ENCODE measurements at regions not wholly inside any gene's neighbourhood (a gene's known extent, or its start where the extent isn't known, plus 50 kb on each side); places are given as distances from the start of the nearest gene placed in this dataset.

DNA sequence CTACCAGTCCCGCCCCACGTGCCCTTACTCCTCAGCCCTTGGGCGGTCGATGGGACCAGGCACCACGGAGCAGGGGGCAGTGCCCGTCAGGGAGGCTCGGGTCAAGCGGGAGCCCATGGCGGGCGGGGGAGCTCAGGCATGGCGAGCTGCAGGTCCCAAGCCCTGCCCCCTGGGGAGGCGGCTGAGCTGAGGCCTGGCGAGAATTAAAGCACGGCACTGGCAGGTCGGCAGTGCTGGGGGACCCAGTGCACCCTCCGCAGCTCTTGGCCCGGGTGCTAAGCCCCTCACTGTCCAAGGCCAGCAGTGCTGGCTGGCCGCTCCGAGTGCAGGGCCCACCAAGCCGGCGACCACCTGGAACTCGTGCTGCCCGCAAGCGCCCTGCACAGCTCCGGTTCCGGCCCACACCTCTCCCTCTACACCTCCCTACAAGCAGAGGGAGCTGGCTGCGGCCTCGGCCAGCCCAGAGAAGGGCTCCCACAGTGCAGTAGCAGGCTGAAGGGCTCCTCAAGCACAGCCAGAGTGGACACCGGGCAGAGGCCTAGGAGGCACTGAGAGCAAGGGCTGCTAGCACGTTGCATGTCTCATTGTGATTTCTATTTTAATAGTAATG is 166.8 kb upstream of the FMN2 start:
- no peak for DNase-seq

DNA sequence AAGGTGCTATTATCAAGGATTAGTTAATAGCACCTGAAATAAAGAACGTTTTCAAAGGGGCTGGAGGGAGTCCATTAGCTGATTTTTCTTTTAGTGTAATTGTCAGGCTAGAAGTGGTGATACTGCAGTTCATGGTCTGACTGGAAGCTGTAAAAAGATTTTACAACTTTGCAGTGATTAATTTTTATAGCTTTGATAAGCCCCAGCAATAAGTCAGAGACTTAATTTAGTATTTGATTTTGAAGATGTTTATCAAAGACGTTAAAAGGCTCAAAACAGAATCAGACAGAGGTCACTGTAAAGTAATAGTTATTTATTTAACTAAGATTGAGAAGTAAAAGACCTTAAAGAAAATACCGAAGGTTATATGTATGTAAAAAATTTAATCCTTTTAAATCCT is 165.5 kb upstream of the FMN2 start:
- DNase-seq: no peak

DNA sequence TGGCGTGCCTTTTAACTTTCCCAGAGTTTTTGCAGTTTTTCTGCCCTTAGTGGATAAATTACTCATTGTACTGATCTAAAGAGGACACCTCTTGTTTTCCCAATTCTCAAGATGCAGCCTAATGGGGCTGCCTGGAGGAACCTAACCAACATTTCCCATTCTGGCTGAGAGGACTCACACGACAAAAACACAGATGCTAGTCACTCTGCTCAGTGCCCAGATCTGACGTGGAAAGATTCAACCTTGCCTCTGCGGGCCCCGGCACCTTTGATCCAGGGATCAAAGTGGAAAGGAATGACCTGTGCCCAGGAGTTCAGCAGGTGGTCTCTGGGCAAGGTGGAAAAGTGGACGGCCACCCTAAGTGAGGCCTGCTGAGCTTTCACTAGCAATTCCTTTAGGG is 162.4 kb upstream of the FMN2 start:
- DNase-seq: no peak

DNA sequence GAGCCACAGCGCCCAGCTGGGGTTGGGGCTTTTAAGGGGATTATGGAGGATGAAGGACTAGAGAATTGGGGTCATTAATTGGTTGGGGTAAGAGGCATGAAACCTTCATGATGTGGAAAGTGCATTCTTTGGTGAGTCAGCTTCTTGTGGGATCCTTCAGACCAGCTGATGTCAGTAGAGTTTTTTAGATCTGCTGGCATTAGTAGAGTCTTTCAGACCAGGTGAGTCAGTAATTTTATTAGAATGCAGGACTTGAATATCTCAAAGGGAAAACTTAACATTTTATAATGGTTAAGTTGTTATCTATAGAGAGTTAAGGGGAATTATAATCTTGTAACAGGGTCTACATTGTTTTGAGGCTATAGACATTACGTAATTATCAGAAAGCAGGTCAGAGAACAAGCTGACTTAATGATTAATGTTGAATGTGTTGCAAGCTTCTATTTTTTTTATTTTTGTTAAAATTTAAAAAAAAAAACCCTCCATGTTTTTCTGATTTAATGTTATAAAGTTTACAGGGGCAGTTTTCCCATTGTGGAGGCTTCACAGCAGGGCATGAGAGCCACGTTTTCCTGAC is 160.9 kb upstream of the FMN2 start:
- no peak for DNase-seq

DNA sequence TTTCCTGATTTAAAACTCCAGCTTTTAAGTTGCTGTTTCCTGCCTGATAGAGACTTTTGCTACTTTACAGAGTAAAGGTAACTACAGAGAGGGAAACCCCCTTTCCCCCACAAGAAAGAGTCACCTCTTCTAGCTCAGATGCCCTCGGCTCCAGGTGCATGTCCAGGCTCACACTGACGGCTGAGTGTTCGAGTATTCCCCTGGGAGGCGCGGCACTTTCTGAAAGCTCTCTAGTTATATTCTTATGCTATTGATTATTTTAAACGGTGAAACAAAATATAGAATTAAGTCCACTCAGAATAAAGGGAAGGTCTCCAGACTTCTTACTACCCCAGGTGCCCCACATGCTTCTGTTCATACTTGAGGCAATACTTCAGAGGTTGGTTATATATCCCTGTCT is 160.3 kb upstream of the FMN2 start:
- DNase-seq: no peak

DNA sequence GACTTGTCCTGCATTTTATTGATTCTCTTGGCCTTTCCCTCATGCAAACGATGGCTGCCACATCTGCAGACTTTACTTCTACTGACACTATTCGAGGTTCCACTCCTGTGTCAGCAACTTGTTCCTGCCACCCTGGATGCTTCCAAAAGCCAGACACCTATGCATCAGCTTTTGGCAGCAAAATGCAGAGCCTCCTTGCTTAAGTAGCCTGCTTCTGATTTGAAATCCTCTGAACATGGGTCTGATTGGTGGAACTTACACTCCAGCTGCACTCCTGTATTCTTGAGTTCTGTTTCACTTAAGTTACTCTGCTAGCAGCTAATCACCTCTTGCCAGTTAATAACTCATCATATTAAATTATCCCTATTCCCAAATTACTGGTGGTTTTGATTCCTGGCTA is 152.1 kb upstream of the FMN2 start:
- no peak for DNase-seq

DNA sequence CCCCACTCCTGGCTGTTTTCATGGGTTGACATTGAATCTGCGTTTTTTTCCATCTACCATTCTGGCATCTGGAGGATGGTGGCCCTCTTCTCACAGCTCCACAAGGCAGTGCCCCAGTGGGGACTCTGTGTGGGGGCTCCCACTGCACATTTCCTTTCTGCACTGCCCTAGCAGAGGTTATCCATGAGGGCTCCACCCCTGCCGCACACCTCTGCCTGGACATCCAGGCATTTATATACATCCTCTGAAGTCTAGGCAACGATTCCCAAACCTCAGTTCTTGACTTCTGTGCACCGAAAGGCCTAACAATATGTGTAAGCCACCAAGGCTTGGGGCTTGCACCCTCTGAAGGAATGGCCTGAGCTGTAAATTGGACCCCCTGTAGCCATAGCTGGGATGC is 147.9 kb upstream of the FMN2 start:
- no peak for DNase-seq

DNA sequence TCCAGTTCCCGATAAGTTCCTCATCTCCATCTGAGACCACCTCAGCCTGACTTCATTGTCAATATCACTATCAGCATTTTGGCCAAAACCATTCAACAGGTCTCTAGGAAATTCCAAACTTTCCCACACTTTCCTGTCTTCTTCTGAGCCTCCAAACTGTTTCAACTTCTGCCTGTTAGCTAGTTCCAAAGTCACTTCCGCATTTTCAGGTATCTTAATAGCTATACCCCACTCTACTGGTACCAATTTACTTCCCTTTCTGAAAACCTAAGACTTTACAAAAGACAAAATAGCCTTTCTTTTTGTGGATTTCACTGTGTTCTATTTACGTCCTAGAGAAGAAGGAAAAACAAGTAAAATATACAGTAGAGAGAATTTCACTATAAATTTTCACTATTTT is 147.0 kb upstream of the FMN2 start:
- DNase-seq: no peak

DNA sequence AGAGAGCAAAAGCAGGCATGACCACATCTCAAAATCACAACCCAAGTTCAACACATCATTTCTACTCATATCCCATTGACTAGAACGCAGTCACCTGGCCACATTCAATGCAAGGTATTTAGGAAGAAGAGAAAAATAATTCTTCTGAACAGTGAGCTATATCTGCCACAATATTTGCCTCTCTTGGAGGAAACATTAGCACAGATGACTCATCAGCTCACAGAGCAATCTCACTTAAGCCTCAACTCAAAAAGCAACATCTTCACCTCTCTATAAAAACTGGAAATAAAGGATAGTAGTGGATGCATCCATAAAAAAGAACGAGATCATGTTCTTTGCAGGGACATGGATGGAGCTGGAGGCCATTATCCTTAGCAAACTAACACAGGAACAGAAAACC is 143.9 kb upstream of the FMN2 start:
- no peak for DNase-seq

DNA sequence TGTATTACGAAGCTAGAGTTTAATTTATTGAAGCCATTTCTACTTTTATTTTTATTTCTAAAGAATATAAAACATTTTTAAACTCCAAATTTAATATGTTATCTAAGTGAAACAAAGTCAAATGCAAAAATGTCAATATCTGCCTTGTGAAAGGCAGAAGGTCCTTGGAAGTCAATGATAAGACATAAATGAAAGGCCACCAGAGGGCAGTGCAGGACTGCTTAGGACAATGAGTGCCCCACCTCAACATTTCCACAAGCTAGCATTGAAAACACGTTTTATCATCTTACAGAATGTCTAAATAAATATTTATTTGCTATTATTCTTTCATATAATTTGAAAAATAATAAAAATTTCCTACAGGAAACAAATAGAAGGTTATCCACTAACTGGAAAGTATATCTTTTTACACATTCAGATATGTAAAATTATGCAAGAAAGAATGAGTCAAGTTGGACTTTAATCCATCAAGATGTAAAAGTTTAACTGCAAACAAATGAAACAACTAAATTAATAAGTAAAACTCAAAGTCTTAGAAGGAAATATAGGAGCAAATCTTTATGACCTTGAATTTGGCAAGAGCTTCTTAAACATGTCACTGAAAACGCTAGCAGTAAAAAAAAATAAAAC is 140.1 kb upstream of the FMN2 start:
- DNase-seq: peak in 37 of 51 donors; percentile 2 to 80 (median 23)

DNA sequence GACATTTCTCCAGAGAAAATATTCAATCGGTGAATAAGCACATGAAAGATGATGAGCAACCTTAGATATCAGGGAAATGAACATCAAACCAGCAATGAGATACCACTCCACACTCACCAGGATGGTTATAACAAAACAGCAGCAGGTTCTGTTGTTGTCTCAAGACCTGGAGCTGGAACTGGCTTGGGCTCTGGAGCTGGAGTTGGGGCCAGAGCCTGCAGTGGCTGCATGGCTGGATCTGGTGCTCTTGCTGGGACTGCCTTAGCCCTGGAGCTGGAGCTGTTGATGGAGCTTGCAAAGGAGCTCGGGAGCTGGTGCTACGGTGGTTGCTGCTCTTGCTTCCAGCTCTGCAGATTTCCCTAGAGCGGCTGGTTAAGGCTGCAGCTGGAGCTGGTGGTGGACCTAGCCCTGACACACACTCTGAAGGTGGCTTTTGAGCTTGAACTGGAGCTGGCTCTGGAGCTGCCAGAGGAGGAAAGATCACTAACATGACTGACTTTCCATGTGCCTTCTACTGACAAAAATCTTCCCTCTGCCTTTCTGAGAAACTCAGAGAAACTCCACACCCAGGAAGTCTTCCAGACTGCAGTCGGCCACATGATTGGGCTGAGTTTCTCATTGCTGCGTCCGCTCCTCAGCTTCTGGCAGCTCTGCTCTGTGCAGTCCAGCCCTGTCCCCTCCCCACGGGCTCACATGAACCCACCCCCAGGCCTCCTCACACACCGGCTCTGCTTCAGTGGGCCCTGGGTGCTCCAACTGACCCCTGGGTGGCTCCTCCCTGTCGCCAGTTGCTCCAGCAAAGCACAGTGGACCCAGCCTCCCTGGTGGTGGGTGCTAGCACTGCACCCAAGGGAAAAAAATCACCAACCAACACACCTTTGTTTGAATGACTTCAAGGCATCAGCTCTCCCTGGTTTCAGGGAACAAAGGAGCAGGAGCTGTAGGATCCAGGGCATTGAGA is 139.1 kb upstream of the FMN2 start:
- DNase-seq: no peak

DNA sequence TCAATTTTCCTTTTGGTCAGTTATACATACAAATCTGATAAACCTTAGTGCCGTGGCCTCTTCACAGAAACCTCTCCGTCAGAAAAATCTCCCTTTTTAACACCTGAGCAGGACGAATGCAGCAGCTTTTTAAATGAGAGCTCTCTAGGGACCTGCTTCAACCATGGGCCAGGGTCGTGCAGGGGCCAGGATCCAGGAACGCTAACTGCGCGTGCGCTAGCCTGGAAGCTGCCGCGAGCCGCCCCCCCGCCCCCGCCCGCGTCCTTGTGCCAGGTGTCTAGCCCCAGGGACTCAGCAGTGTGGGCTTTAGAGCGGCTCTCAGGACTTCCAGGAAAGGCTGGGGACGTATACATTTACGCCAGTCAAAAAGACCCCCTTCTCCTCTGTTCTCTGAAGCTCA is 136.8 kb upstream of the FMN2 start:
- DNase-seq: no peak

DNA sequence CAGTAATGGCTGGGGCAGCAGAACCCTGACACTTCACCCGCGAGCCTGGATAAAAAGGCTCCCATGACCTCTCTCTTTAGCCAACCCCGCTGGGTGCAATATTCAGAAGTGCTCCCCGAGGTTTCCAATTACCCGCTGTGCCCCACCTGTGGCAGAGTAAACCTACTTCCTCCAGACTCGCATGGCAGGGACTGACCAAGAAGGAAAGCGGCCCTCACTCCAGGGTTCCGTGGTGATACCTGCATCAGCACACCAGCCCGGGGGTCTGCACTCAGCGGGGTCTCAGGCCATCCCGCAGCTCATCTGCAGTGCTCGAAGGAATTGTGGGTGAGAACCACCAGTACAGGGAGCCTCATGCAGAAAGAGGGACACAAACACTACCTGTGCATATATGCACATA is 136.3 kb upstream of the FMN2 start:
- DNase-seq: no peak

DNA sequence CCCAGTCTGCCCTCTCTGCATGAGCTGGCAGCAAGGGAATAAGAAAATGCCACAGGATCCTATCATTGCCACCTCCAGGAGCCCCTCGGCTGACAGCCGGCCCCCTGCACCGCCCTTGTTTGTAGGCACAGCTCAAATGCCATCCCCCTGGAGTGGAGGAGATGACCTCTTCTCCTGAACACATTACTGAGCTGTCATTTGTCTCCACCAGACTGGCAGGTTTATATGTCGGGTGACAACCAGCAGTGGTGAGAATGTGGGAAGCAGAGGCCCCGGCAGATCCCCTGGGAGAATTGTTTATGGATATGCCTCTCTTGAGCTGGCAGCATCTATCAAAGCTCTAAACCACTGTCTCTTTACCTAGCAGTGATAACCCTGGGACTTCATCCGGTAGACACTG is 135.4 kb upstream of the FMN2 start:
- no peak for DNase-seq

DNA sequence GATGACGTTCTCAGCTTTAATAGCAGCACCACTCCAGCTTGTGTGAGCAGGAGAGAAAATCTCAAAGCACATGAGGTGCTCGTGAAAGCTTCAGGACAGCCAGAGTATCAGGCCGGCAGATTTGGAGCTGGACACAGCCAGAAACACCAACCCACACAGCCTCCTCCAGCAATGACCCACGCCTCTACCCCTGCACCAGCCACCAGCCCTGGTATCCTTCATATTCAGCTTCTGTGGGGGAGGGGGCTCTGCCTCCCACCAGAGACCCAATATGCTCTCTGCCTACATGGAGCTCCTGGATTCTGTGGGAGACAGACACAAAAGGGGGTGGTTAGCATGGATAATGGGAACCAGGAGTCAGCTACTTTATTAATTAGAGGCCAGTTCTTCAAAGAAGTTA is 133.6 kb upstream of the FMN2 start:
- DNase-seq: no peak

DNA sequence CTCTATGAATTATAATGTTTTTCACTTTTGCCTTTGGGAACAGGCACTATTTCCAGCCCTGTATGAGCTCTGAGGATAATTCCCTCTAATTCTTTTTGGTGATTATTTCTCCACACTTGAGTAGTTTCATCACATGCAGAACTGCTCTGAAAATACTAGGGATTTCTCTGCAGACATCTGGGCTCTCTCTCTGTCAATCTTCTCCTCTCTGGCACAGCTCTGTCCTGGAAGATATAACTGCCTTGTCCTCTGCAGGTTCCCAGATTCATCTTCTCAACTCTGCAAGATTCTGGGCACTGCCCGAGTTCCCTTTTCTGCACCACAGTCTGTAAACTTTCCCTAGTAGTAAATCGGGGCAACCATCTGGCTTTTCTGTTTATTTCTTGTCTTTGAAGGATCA is 131.3 kb upstream of the FMN2 start:
- no peak for DNase-seq

DNA sequence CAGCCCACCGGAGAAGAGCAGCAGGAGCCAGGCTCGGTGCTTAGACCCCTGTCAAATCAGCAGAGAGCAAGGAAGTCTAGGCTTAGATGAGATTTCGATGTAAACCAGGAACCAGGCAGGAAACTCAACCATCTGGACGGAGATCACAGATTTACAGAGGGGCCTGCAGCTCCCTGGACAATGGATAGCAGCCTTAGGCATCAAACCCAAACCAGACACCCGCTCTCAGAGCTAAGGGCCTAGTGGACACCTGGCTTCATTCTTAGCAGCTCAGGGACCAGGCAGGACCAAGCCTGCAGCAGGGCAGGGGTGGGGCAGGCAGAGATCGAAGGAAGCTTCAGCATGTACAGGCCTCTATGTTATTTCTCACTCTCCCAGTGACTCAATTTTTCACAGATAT is 127.8 kb upstream of the FMN2 start:
- DNase-seq: no peak

DNA sequence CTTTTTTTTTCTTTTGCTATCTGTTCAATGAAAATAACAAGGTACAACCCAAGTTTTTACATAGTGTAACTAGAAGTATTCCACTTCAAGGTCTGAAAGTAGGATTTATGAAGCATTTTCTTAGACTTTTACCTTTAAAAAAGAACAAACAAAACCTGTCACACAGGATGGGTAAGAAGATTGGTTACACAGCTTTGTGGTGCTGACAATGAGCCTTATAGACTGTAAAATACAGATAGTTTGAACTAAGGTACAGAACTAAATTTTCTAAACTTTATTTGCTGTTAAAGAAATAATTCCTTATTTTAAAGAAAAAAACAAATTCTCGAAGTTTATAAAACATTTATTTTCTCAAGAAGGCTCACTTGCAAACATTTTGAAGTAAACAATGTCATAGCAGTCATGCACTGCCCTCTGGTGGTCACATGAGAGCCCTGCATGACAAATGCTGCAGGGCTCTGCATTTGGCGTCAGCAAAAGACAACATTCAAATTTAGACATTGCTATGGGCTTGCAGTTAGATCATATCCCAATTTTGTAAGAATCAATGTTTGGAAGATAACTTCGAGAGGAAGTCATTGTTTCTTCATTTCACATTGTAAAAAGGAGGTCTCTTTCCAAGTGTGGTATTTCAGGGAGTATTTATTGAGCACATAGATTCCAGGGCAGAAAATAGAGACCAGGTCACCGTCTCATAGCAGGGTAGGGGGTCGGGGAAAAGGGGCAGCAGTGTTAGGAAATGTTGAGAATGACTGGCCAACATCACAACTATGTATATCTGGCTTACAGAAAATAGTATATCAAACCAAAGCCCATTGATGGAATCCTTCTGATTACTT is 115.3 kb upstream of the FMN2 start:
- DNase-seq: peak in 30 of 51 donors; percentile 2 to 62 (median 14)

DNA sequence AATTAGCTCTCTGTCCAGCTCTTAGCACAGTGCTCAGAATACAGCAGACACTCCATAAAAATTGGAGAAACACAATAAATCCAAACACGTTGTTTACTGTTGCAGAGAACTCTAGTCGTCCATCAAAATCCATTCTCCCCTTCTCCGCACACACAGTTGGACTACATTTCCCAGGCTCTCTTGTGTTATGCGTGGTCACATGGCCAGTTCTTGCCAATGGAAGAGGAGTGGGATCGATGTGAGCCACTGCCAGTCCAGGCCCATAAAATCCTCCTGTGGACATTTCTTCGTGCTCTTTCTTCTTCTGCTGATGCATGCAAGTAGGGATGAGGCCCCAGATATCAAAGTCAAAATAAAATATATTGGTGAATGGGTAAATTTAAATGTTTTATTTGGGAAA is 114.3 kb upstream of the FMN2 start:
- DNase-seq: no peak

DNA sequence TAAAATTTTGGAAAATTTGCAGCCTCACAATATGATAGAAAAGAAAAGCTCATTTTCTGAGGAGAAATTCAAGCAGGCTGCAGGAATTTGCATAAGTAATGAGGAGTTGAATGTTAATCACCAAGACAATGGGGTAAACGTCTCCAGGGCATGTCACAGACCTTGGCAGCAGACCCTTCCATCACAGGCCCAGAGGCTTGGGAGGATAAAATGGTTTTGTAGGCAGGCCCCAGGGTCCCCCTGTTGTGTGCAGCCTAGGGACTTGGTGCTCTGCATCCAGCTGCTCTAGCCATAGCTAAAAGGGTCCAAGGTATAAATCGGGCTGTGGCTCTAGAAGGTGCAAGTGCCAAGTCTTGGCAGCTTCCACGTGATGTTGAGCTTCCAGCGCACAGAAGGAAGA is 112.2 kb upstream of the FMN2 start:
- DNase-seq: no peak

DNA sequence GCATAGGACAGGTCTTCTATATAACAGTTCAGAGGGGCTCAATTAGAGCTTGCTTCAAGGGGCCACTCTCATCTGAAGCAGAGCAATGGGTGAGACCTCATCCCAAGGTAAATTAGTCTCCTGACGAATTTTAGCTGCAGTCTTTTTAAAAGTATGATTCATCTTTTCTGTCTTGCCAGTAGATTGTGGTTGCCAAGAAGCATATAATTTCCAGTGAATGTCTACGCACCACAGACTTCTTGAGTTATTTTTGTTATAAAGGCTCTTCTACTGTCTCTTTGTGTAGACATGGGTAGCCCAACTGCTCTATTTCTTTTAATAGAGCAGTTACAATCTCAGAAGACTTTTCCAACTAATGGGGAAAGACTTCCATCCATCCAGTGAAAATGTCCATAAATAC is 108.9 kb upstream of the FMN2 start:
- DNase-seq: no peak

DNA sequence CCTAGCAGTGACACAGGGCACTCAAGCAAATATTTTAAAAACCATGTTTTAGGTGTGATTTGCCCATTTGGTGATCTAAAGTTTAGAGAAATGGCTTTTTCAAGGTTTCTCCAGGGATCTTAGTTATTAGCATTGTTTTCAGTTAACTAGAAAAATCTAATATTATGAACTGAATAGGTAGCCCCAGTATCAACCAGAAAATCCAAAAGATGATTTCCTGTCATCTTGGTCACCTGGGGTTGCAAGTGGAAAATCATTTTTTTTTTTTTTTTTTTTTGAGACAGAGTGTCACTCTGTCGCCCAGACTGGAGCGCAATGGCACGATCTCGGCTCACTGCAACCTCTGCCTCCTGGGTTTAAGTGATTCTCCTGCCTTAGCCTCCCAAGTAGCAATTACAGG is 106.6 kb upstream of the FMN2 start:
- no peak for DNase-seq

Measured in hypothalamus (tissue), 51 donors.